GM19438 (cell line): ENCODE measurements at regions not wholly inside any gene's neighbourhood (a gene's known extent, or its start where the extent isn't known, plus 50 kb on each side); places are given as distances from the start of the nearest gene placed in this dataset.

Source experiments
- ATAC-seq: cut with Tn5 transposase; IDR thresholded peaks from one replicate; pipeline ENCODE4 v1.9.1; 2021; ENCODE audit warnings: low read depth; ENCODE audit not compliant: unreplicated experiment

GRCh38 chr12:75583355-75583754, 71.9 kb upstream of the KRR1 start:
- ATAC-seq: no peak

DNA sequence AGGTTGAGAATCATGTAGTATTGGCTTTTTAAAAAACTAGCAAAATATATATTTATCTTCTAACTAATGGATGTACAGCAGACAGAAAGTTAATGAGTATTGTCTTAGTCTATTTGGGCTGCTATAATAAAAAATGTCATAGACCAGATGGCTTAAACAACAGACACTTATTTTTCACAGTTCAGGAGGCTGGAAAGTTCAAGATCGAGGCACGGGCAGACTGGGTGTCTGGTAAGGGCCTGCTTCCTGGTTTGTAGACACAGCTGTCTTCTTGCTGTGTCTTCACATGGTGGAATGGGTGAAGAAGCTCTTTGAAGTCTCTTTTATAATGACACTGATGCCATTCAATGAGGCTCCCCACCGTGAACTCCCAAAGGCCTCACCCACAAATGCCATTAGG, 70.1 kb upstream of the KRR1 start:
- ATAC-seq: no peak

DNA sequence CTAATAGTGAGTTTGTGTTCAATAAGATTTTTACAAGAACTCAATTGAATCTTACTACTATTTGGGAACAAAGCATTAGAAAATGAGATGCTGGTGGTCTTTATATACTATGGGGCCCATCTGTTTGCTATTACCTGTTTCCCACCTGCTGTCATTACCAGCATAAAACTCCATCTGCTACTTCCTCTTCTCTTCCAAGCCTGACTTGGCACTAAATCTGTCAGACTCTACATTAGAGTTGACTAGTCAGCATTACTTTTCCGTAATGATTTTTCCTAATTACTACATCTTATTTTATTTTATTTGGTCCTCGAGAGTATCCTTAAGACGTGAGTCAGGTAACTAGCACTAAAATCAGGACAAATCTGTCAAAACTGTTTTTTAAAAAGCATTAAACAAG, 68.1 kb upstream of the KRR1 start:
- no peak for ATAC-seq

DNA sequence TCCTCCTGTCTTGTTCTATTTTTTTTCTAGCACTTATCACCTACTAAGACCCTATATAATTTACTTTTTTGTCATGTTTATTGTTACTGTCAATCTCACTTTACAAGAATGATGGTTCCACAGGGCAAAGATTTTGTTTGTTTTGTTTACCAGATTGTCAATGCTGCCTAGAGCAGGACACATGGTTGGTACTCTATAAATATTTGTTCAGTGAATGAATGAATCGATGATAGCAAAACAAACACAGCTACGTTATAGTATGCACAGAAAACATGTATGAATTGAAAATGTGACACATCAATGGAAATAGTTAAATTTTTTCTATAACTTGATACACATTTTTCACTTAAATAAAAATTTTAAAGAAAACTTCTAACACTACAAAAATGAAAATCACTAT, 67.1 kb upstream of the KRR1 start:
- ATAC-seq: no peak

- no peak for ATAC-seq
Observed at GRCh38 chr12:75577812-75578211, 66.4 kb upstream of the KRR1 start.

- no peak for ATAC-seq
Observed at GRCh38 chr12:75571656-75572205, 60.3 kb upstream of the KRR1 start.

DNA sequence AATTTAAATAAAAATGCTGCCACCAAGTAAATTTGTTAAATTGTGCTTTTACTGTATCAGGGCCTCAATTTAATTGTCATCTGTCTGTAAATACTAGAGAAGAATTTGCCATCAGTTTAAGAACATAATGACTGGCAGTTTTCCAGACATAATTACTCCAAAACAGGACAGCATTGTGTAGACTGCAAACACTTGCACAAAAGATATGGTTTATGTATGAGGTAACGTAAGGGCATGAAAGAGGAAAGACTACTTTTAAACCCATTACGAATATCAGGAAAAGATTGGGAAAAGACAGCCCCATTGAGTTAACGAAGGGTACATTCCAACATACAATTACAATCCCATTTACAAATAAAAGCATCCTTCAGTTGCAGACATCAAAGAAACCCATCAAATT, 59.8 kb upstream of the KRR1 start:
- no peak for ATAC-seq

DNA sequence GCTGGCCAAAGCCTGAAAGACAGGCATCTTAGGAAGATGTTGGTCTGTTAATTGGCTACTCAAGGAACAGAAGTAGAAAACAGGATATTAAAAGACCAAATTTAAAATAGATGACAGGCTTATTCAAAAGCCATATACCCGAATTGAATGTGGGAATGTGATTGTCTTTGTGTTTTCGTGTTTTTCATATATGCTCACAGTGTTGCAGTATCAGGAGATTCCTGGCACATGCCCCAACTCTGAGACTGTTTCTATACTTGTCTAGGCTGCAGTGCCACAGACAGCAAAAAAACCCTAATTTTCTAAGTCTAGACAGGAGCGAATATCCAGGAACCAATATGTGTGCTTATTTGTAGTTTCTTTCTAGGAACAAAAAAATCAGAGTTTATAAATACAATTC, 57.4 kb upstream of the KRR1 start:
- no peak for ATAC-seq

DNA sequence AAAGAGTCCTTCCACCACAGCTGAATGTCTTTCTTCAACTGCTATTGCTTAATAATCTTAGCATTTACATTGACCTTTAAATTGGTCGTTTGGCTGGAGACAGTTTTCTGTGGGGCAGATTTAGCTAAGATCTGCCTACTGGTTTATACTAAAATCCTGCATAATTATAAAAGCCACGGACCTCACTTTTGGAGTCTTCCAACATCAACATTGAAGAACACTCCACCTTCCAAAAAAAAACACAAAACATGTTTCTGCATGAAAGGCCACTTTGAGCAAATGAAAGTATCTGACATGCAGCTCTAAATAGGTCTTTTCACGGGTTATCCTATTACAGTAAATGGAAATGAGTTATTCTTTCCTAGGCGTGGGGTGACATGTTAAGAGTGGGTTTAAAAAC, 57.0 kb upstream of the KRR1 start:
- ATAC-seq: no peak

- no peak for ATAC-seq
Observed at GRCh38 chr12:75565795-75566194, 54.4 kb upstream of the KRR1 start.

DNA sequence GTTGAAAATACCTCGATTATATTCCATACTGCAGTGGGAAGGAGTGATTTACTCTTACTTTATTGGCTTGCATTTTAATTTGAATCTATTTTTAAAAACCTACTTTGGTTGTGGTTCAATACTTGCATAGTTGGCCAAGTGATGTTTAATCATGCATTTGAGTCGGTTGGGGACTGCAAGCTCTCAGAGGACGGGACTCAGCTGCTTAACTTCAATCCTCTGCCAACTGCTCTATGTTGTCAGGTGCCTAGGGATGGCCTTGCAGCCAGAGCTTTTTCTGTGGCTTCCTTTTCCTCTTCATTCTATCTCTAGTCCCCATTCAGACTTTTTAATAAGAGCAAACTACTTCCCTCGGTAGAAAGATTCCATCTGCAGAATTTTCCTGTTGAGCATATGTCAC, 53.4 kb upstream of the KRR1 start:
- ATAC-seq: no peak

DNA sequence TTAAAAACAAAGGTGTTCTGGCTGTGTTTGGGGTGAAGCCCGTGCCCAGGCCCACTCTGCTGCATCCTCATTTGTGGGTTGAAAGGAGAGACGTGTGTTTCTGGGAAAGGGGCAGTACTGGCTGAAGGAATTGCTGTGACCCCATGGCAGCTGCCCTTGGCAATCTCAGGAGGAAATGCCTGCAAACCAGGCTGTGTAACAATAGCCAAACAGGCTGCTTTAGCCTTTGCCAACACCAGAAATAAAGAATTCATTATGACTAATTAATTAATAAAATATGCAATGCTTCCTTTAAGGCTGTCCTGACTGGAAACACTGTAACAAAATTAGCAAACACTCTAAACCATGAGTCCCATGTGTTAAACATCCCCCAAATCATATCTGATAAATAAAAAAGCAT, 53.0 kb upstream of the KRR1 start:
- ATAC-seq: no peak

- ATAC-seq: no peak
Observed at GRCh38 chr12:75563351-75563750, 51.9 kb upstream of the KRR1 start.

DNA sequence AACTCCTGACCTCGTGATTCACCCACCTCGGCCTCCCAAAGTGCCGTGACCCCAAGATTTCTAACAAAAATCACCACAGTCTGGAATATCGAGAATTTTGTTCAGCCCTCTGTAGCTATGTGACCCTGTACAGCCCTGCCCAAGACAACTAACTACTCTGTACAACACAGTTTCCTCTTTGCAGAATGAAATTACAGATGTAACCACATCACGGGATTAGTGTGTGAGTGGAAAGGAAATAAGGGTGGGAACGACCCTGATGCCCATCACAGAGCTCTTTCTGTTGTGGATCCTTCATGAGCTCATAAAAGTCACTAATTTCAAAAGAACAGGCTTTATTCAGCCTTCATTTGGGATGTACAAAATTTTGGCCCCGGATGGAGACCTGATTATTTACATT, 50.5 kb upstream of the KRR1 start:
- ATAC-seq: no peak
